GM23338 (cell line): ENCODE measurements at regions not wholly inside any gene's neighbourhood (a gene's known extent, or its start where the extent isn't known, plus 50 kb on each side); places are given as distances from the start of the nearest gene placed in this dataset.

Experiments used
- ATAC-seq: fragments of 200-7000 bp; cut with Tn5 transposase; 3 replicates; pipeline ENCODE4 v1.9.1; 2020
- DNase-seq: peaks from one replicate; pipeline ENCODE4 v3.0.0-alpha.2; 2015; ENCODE audit warnings: low spot score
- H2AFZ ChIP-seq: fragments of 200-600 bp; sonication (generic); 2 replicates; pipeline ENCODE4 v1.8.0; 2016; ENCODE audit warnings: antibody characterized with exemption, mild to moderate bottlenecking, moderate library complexity
- H3F3A ChIP-seq: fragments of 200-600 bp; sonication (generic); replicated peaks from 2 replicates; pipeline ENCODE4 v1.8.0; 2017; ENCODE audit warnings: antibody characterized with exemption, mixed run types, low read depth
- H3K27ac ChIP-seq: fragments of 200-600 bp; sonication (generic); 2 replicates; pipeline ENCODE4 v1.6.1; 2016; ENCODE audit warnings: low read depth
- H3K27me3 ChIP-seq: fragments of 200-600 bp; sonication (generic); 2 replicates; pipeline ENCODE4 v1.8.0; 2016; ENCODE audit warnings: mild to moderate bottlenecking, mixed run types, moderate library complexity; ENCODE audit not compliant: insufficient read depth
- H3K36me3 ChIP-seq: fragments of 200-600 bp; sonication (generic); 2 replicates; pipeline ENCODE4 v1.8.0; 2016; ENCODE audit warnings: mild to moderate bottlenecking; ENCODE audit not compliant: insufficient read depth
- H3K4me1 ChIP-seq: fragments of 200-600 bp; sonication (generic); 2 replicates; pipeline ENCODE4 v1.8.0; 2016; ENCODE audit warnings: mild to moderate bottlenecking, moderate library complexity; ENCODE audit not compliant: insufficient read depth
- H3K4me2 ChIP-seq: fragments of 200-600 bp; sonication (generic); 2 replicates; pipeline ENCODE4 v1.7.1; 2017; ENCODE audit warnings: mixed run types
- H3K4me3 ChIP-seq: fragments of 200-600 bp; sonication (generic); 2 replicates; pipeline ENCODE4 v1.6.1; 2016; ENCODE audit warnings: mixed run types
- H3K79me2 ChIP-seq: fragments of 200-600 bp; sonication (generic); replicated peaks from 2 replicates; pipeline ENCODE4 v1.8.0; 2017; ENCODE audit warnings: mild to moderate bottlenecking; ENCODE audit not compliant: insufficient read depth
- H3K9me2 ChIP-seq: fragments of 200-600 bp; sonication (generic); 2 replicates; pipeline ENCODE4 v1.8.0; 2017; ENCODE audit not compliant: insufficient read depth
- H4K20me1 ChIP-seq: fragments of 200-600 bp; sonication (generic); replicated peaks from 2 replicates; pipeline ENCODE4 v1.8.0; 2017; ENCODE audit warnings: mild to moderate bottlenecking; ENCODE audit not compliant: insufficient read depth
- H3K27ac Mint-ChIP-seq: 2 replicates; pipeline ENCODE4 v1.8.0; 2020; ENCODE audit warnings: inconsistent platforms, mild to moderate bottlenecking, moderate library complexity, mixed read lengths
- H3K27me3 Mint-ChIP-seq: 3 replicates; pipeline ENCODE4 v1.8.0; 2022; ENCODE audit warnings: low read depth, mild to moderate bottlenecking, moderate library complexity, mixed read lengths, inconsistent platforms; ENCODE audit not compliant: insufficient read depth, poor library complexity
- H3K36me3 Mint-ChIP-seq: 3 replicates; pipeline ENCODE4 v1.8.0; 2021; ENCODE audit warnings: low read depth, mild to moderate bottlenecking, inconsistent platforms, moderate library complexity, mixed read lengths
- H3K4me1 Mint-ChIP-seq: 3 replicates; pipeline ENCODE4 v1.8.0; 2020; ENCODE audit warnings: mild to moderate bottlenecking, inconsistent platforms, mixed read lengths
- H3K4me3 Mint-ChIP-seq: 3 replicates; pipeline ENCODE4 v1.8.0; 2021; ENCODE audit warnings: moderate library complexity, mild to moderate bottlenecking, inconsistent platforms, mixed read lengths
- H3K9me3 Mint-ChIP-seq: 3 replicates; pipeline ENCODE4 v1.8.0; 2020; ENCODE audit warnings: moderate library complexity, mild to moderate bottlenecking, inconsistent platforms, mixed read lengths
- CREB1 ChIP-seq: fragments of 250-450 bp; sonication (Bioruptor Pico); IDR thresholded peaks from 2 replicates; pipeline ENCODE4 v1.5.0; 2020; ENCODE audit warnings: low read depth, mild to moderate bottlenecking, moderate library complexity
- CTCF ChIP-seq, 2 experiments: fragments of 200-600 bp in 1 of 2; sonication (generic) in 1 of 2; conservative IDR thresholded peaks; 2 replicates each; pipeline versions ENCODE4 v1.5.1 to v1.6.1; 2016 to 2017; ENCODE audit warnings: antibody characterized with exemption in 2 of 2, low read depth in 2 of 2, mild to moderate bottlenecking in 2 of 2, moderate library complexity in 1 of 2
- ETS1 ChIP-seq: IDR thresholded peaks from 2 replicates; pipeline ENCODE4 v1.6.1; 2016; ENCODE audit warnings: antibody characterized with exemption
- EZH2phosphoT487 ChIP-seq: fragments of 200-600 bp; sonication (generic); IDR thresholded peaks from one replicate; pipeline ENCODE4 v1.8.1; 2018; ENCODE audit warnings: antibody characterized with exemption; ENCODE audit not compliant: unreplicated experiment
- JUNB ChIP-seq: IDR thresholded peaks from one replicate; pipeline ENCODE4 v1.6.1; 2016; ENCODE audit warnings: antibody characterized with exemption; ENCODE audit not compliant: unreplicated experiment
- NANOG ChIP-seq: IDR thresholded peaks from 2 replicates; pipeline ENCODE4 v1.6.1; 2016; ENCODE audit warnings: antibody characterized with exemption, borderline replicate concordance
- POLR2AphosphoS5 ChIP-seq: IDR thresholded peaks from 2 replicates; pipeline ENCODE4 v1.6.1; 2016; ENCODE audit warnings: antibody characterized with exemption, low read depth
- REST ChIP-seq: IDR thresholded peaks from one replicate; pipeline ENCODE4 v1.6.1; 2018; ENCODE audit warnings: antibody characterized with exemption; ENCODE audit not compliant: unreplicated experiment
- ZNF331 ChIP-seq: fragments of 250-450 bp; sonication (Bioruptor Pico); IDR thresholded peaks from 2 replicates; pipeline ENCODE4 v1.5.0; 2020; ENCODE audit warnings: low read depth, mild to moderate bottlenecking, moderate library complexity
- ZNF462 ChIP-seq: fragments of 250-450 bp; sonication (Bioruptor Pico); IDR thresholded peaks from 2 replicates; pipeline ENCODE4 v1.5.0; 2020; ENCODE audit warnings: mild to moderate bottlenecking, moderate library complexity

- H3K36me3 ChIP-seq = no peaks in the 10 kb centered on the region
- no peaks in the 10 kb centered on the region for H4K20me1 ChIP-seq
- peaks cover 3% of the 10 kb centered on the region; the same call in 2 of the 3 replicates for H3K36me3 Mint-ChIP-seq
- no peak for DNase-seq
- no peaks in the 10 kb centered on the region for H3F3A ChIP-seq
- no peak overlapping the region for H3K27ac ChIP-seq
- no peaks in the 10 kb centered on the region for H3K9me2 ChIP-seq
- H3K9me3 Mint-ChIP-seq = peaks cover 4% of the 10 kb centered on the region; the same call in 2 of the 3 replicates
- no peak overlapping the region for H3K4me3 ChIP-seq
- no peaks in the 10 kb centered on the region for H3K27me3 ChIP-seq
- H3K27ac Mint-ChIP-seq = no peak overlapping the region
- H3K79me2 ChIP-seq = no peaks in the 10 kb centered on the region
- H3K4me1 ChIP-seq = peaks cover 9% of the 10 kb centered on the region; the same call in 1 of the 2 replicates
- H3K4me2 ChIP-seq = no peak overlapping the region
- peaks cover 12% of the 10 kb centered on the region; the same call in 2 of the 3 replicates for H3K4me1 Mint-ChIP-seq
- no peak for ATAC-seq
- no peak overlapping the region for H3K4me3 Mint-ChIP-seq
- H2AFZ ChIP-seq = no peak overlapping the region
- no peaks in the 10 kb centered on the region for H3K27me3 Mint-ChIP-seq
- TF ChIP-seq CREB1 (no peak), REST (no peak), JUNB (no peak), NANOG (no peak), ETS1 (no peak), POLR2AphosphoS5 (no peak), ZNF331 (CRISPR knock-in tag) (no peak), ZNF462 (CRISPR knock-in tag) (no peak), EZH2phosphoT487 (no peak), CTCF (conservative IDR thresholded peaks at IDR 0.05; ENCODE audit: low read depth in 2 of 2) (no peak)
These were observed 684.0 kb downstream of the ZBBX start for GRCh38 chr3:166696103-166696502.
